Naive thymus-derived CD4-positive, alpha-beta T cell (primary cell): ENCODE measurements at regions not wholly inside any gene's neighbourhood (a gene's known extent, or its start where the extent isn't known, plus 50 kb on each side); places are given as distances from the start of the nearest gene placed in this dataset.

Experiments used
- ATAC-seq: fragments of 150-1000 bp; cut with Tn5 transposase; 2 replicates; pipeline ENCODE4 v1.10.0; 2021; ENCODE audit warnings: mild to moderate bottlenecking, moderate library complexity
- CTCF ChIA-PET: fragments of 350-600 bp; sonication (Branson Sonifier 250); formaldehyde crosslinking; loops from one replicate; lab custom pipeline; 2021; ENCODE audit warnings: antibody characterized with exemption; lab: Charles Lee
- POLR2A ChIA-PET: fragments of 350-600 bp; sonication (Branson Sonifier 250); formaldehyde crosslinking; loops from one replicate; lab custom pipeline; 2021; ENCODE audit warnings: antibody characterized with exemption, inconsistent platforms; lab: Charles Lee
- DNase-seq, 9 donors: peaks; one replicate each; pipeline versions ENCODE4 v3.0.0 to v3.0.0-alpha.2; 2020 to 2022; ENCODE audit warnings: mixed read lengths in 1 of 9
- H3K27ac ChIP-seq: one replicate; pipeline ENCODE4 v1.7.0; 2013; ENCODE audit warnings: mild to moderate bottlenecking, low read depth, low read length, moderate library complexity
- H3K27me3 ChIP-seq, 2 donors: one replicate each; pipeline ENCODE4 v1.7.0; 2013; ENCODE audit warnings: low read length in 2 of 2, mild to moderate bottlenecking in 2 of 2, moderate library complexity in 2 of 2; ENCODE audit not compliant: control insufficient read depth in 2 of 2, insufficient read depth in 2 of 2
- H3K36me3 ChIP-seq, 3 experiments: 1 replicate in 2 of 3; 2 replicates in 1 of 3; pipeline ENCODE4 v1.7.0; 2013; ENCODE audit warnings: low read length in 3 of 3, mild to moderate bottlenecking in 3 of 3, moderate library complexity in 1 of 3; ENCODE audit not compliant: insufficient read depth in 3 of 3, control insufficient read depth in 2 of 3
- H3K4me1 ChIP-seq, 2 donors: one replicate each; pipeline ENCODE4 v1.7.0; 2013; ENCODE audit warnings: low read length in 2 of 2, mild to moderate bottlenecking in 2 of 2, moderate library complexity in 1 of 2; ENCODE audit not compliant: control insufficient read depth in 2 of 2, insufficient read depth in 2 of 2
- H3K4me3 ChIP-seq: 2 replicates; pipeline ENCODE4 v1.7.0; 2013; ENCODE audit warnings: mild to moderate bottlenecking, low read length
- H3K9me3 ChIP-seq, 3 experiments: 1 replicate in 2 of 3; 2 replicates in 1 of 3; pipeline ENCODE4 v1.7.0; 2013; ENCODE audit warnings: low read length in 3 of 3; ENCODE audit not compliant: control insufficient read depth in 2 of 3
- H3K27ac Mint-ChIP-seq, 9 donors: one replicate each; pipeline ENCODE4 v1.8.0; 2020 to 2022; ENCODE audit warnings: mixed read lengths in 9 of 9, mild to moderate bottlenecking in 8 of 9, moderate library complexity in 5 of 9, inconsistent platforms in 2 of 9
- H3K27me3 Mint-ChIP-seq, 5 donors: one replicate each; pipeline ENCODE4 v1.8.0; 2021 to 2022; ENCODE audit warnings: mixed read lengths in 5 of 5, mild to moderate bottlenecking in 1 of 5
- H3K36me3 Mint-ChIP-seq, 5 donors: one replicate each; pipeline ENCODE4 v1.8.0; 2020 to 2022; ENCODE audit warnings: mixed read lengths in 5 of 5, mild to moderate bottlenecking in 3 of 5, inconsistent platforms in 1 of 5
- H3K4me1 Mint-ChIP-seq, 7 donors: one replicate each; pipeline ENCODE4 v1.8.0; 2020 to 2022; ENCODE audit warnings: mixed read lengths in 7 of 7, mild to moderate bottlenecking in 3 of 7, inconsistent platforms in 1 of 7
- H3K4me3 Mint-ChIP-seq, 10 donors: one replicate each; pipeline ENCODE4 v1.8.0; 2020 to 2022; ENCODE audit warnings: mild to moderate bottlenecking in 10 of 10, mixed read lengths in 10 of 10, moderate library complexity in 6 of 10, inconsistent platforms in 2 of 10
- H3K9me3 Mint-ChIP-seq, 11 donors: one replicate each; pipeline ENCODE4 v1.8.0; 2020 to 2022; ENCODE audit warnings: mixed read lengths in 11 of 11, mild to moderate bottlenecking in 4 of 11, inconsistent platforms in 1 of 11, moderate library complexity in 1 of 11
- intact Hi-C, 2 donors: fragments of 100-400 bp; cut with micrococcal nuclease; formaldehyde crosslinking; loops; one replicate each; pipeline ENCODE4 v1.15.1; 2023

- intact Hi-C loops: no loop called here
- Mint-ChIP-seq H3K4me3 (no peak overlapping the region), H3K4me1 (peaks cover 0 to 5% (median 0%) of the 10 kb centered on the region in 7 donors), H3K27me3 (peaks cover 18 to 51% (median 36%) of the 10 kb centered on the region in 5 donors), H3K36me3 (no peaks in the 10 kb centered on the region), H3K9me3 (peaks cover 0 to 9% (median 0%) of the 10 kb centered on the region in 11 donors), H3K27ac (no peak overlapping the region)
- ATAC-seq: no peak
- ChIA-PET CTCF (no interaction called here), POLR2A (no interaction called here)
- DNase-seq: no peak
- no peaks in the 10 kb centered on the region for H3K36me3 ChIP-seq
- H3K27ac ChIP-seq: no peak overlapping the region
- H3K9me3 ChIP-seq: no peaks in the 10 kb centered on the region
- no peaks in the 10 kb centered on the region for H3K4me1 ChIP-seq
- no peak overlapping the region for H3K4me3 ChIP-seq
- no peaks in the 10 kb centered on the region for H3K27me3 ChIP-seq
Observed at GRCh38 chr9:131791542-131792254, 51.8 kb upstream of the RAPGEF1 start.
